ENCODE measurements at regions not wholly inside any gene's neighbourhood (a gene's known extent, or its start where the extent isn't known, plus 50 kb on each side); places are given as distances from the start of the nearest gene placed in this dataset.

GRCh38 chr11:32163557-32163956, 72.7 kb downstream of the RCN1 start:
- TF ChIP-seq ATF3 (IDR thresholded peaks at IDR 0.05; ENCODE audit: borderline replicate concordance, extremely low read depth, low read depth, low read length) (no peak), CTCF (IDR thresholded peaks at IDR 0.05 in 2 of 3, conservative IDR thresholded peaks at IDR 0.05 in 1 of 3; ENCODE audit: control insufficient read depth in 2 of 3, extremely low read depth in 1 of 3, insufficient read depth in 1 of 3, low read depth in 3 of 3, low read length in 3 of 3) (no peak), ELK1 (IDR thresholded peaks at IDR 0.05; ENCODE audit: low read depth, low read length) (no peak), SUZ12 (IDR thresholded peaks at IDR 0.05; ENCODE audit: unreplicated experiment) (no peak), EGR1 (IDR thresholded peaks at IDR 0.05; ENCODE audit: borderline replicate concordance in 1 of 2, low read depth in 2 of 2, low read length in 2 of 2) (no peak), TAF1 (IDR thresholded peaks at IDR 0.05; ENCODE audit: borderline replicate concordance, low read depth, low read length) (no peak), JUNB (IDR thresholded peaks at IDR 0.05) (no peak), POLR2A (IDR thresholded peaks at IDR 0.05; ENCODE audit: low read depth, low read length) (no peak), MAX (IDR thresholded peaks at IDR 0.05; ENCODE audit: low read depth, low read length) (no peak), SUPT20H (IDR thresholded peaks at IDR 0.05; ENCODE audit: borderline replicate concordance, control insufficient read depth, low read depth, low read length) (no peak), EP300 (IDR thresholded peaks at IDR 0.05; ENCODE audit: borderline replicate concordance in 1 of 2, control insufficient read depth in 1 of 2, low read depth in 2 of 2, low read length in 2 of 2) (no peak)

Data from GM12878 (cell line).